Astrocyte of the cerebellum (primary cell): ENCODE measurements at regions not wholly inside any gene's neighbourhood (a gene's known extent, or its start where the extent isn't known, plus 50 kb on each side); places are given as distances from the start of the nearest gene placed in this dataset.
A peak's percentile ranks its signal among the peaks of the same experiment; 100 is the strongest.

ENCODE experiments used
- DNase-seq: peaks from one replicate; pipeline ENCODE4 v3.0.0-alpha.2; 2011; ENCODE audit warnings: low read depth
- H3K4me3 ChIP-seq: 2 replicates; pipeline ENCODE4 v1.5.1; 2011; ENCODE audit warnings: mild to moderate bottlenecking, low read depth, low read length, moderate library complexity
- CTCF ChIP-seq: IDR thresholded peaks from 2 replicates; pipeline ENCODE4 v1.5.1; 2012; ENCODE audit warnings: low read length, low read depth, moderate library complexity, mild to moderate bottlenecking; ENCODE audit errors: missing control alignments
- in situ Hi-C: cut with HindIII; loops from 2 replicates; pipeline ENCODE4 v1.10.0; 2017; ENCODE audit warnings: low sequenced_read_pairs

GRCh38 chr9:113674436-113674835 is 201.7 kb upstream of the ZNF618 start:
- H3K4me3 ChIP-seq = no peak overlapping the region
- TF ChIP-seq CTCF = no peak
- DNase-seq = no peak
- in situ Hi-C loops = loop anchor here (25.0 kb wide), 1 partner anchor 387 kb away; the partner anchor contains the start of genes CDC26 and PRPF4

- in situ Hi-C loops = no loop called here
- no peak overlapping the region for H3K4me3 ChIP-seq
- DNase-seq = peak; percentile 93
- no peak for TF ChIP-seq CTCF
Measured at GRCh38 chr9:113675475-113675941, 200.6 kb upstream of the ZNF618 start.

GRCh38 chr9:113677057-113677456 is 199.1 kb upstream of the ZNF618 start:
- in situ Hi-C loops = no loop called here
- H3K4me3 ChIP-seq = no peak overlapping the region
- no peak for TF ChIP-seq CTCF
- DNase-seq = no peak

GRCh38 chr9:113677569-113677968 is 198.5 kb upstream of the ZNF618 start:
- in situ Hi-C loops = no loop called here
- TF ChIP-seq CTCF = no peak
- no peak for DNase-seq
- H3K4me3 ChIP-seq = no peak overlapping the region

GRCh38 chr9:113678119-113678858 is 197.8 kb upstream of the ZNF618 start:
- no peak for DNase-seq
- no peak for TF ChIP-seq CTCF
- no peak overlapping the region for H3K4me3 ChIP-seq
- in situ Hi-C loops = no loop called here

GRCh38 chr9:113678859-113679256 is 197.3 kb upstream of the ZNF618 start:
- in situ Hi-C loops = no loop called here
- no peak for DNase-seq
- TF ChIP-seq CTCF = no peak
- H3K4me3 ChIP-seq = no peak overlapping the region
